Karpas-422 (cell line): ENCODE measurements at regions not wholly inside any gene's neighbourhood (a gene's known extent, or its start where the extent isn't known, plus 50 kb on each side); places are given as distances from the start of the nearest gene placed in this dataset.
A peak's percentile ranks its signal among the peaks of the same experiment; 100 is the strongest.

Experiments
- DNase-seq: peaks from one replicate; pipeline ENCODE4 v3.0.0-alpha.2; 2015
- H2AFZ ChIP-seq: fragments of 200-600 bp; sonication (generic); 2 replicates; pipeline ENCODE4 v1.6.1; 2014; ENCODE audit warnings: antibody characterized with exemption, low read length, mixed read lengths
- H3K27ac ChIP-seq: fragments of 200-600 bp; sonication (generic); 2 replicates; pipeline ENCODE4 v1.5.1; 2014; ENCODE audit warnings: mild to moderate bottlenecking, low read length, moderate library complexity
- H3K27me3 ChIP-seq: fragments of 200-600 bp; sonication (generic); 2 replicates; pipeline ENCODE4 v1.6.1; 2014; ENCODE audit warnings: low read length, mixed read lengths
- H3K36me3 ChIP-seq: fragments of 200-600 bp; sonication (generic); 2 replicates; pipeline ENCODE4 v1.6.1; 2014; ENCODE audit warnings: low read length, mixed read lengths; ENCODE audit not compliant: insufficient read depth
- H3K4me1 ChIP-seq: fragments of 200-600 bp; sonication (generic); 2 replicates; pipeline ENCODE4 v1.6.1; 2014; ENCODE audit warnings: mild to moderate bottlenecking, low read length, mixed read lengths
- H3K4me2 ChIP-seq: fragments of 200-600 bp; sonication (generic); 2 replicates; pipeline ENCODE4 v1.6.1; 2014; ENCODE audit warnings: low read length, low read depth, mild to moderate bottlenecking; ENCODE audit not compliant: poor library complexity, severe bottlenecking
- H3K4me3 ChIP-seq: fragments of 200-600 bp; sonication (generic); 2 replicates; pipeline ENCODE4 v1.5.1; 2014; ENCODE audit warnings: mild to moderate bottlenecking, antibody characterized with exemption, low read length, mixed read lengths
- H3K79me2 ChIP-seq: fragments of 200-600 bp; sonication (generic); 2 replicates; pipeline ENCODE4 v1.6.1; 2014; ENCODE audit warnings: mild to moderate bottlenecking, low read length, mixed read lengths
- H3K9ac ChIP-seq: fragments of 200-600 bp; sonication (generic); 2 replicates; pipeline ENCODE4 v1.6.0; 2014; ENCODE audit warnings: low read length
- H3K9me2 ChIP-seq: fragments of 200-600 bp; sonication (generic), shearing (Covaris generic); replicated peaks from 2 replicates; pipeline ENCODE4 v1.6.0; 2014; ENCODE audit warnings: mild to moderate bottlenecking, low read length, moderate library complexity; ENCODE audit not compliant: insufficient read depth
- H3K9me3 ChIP-seq: fragments of 300-700, 200-600 bp; sonication (generic); 2 replicates; pipeline ENCODE4 v1.6.1; 2014; ENCODE audit warnings: low read length, mixed read lengths
- H4K20me1 ChIP-seq: fragments of 200-600 bp; sonication (generic); 2 replicates; pipeline ENCODE4 v1.6.1; 2014; ENCODE audit warnings: mild to moderate bottlenecking, antibody characterized with exemption, low read length, low read depth; ENCODE audit not compliant: insufficient read depth

DNA sequence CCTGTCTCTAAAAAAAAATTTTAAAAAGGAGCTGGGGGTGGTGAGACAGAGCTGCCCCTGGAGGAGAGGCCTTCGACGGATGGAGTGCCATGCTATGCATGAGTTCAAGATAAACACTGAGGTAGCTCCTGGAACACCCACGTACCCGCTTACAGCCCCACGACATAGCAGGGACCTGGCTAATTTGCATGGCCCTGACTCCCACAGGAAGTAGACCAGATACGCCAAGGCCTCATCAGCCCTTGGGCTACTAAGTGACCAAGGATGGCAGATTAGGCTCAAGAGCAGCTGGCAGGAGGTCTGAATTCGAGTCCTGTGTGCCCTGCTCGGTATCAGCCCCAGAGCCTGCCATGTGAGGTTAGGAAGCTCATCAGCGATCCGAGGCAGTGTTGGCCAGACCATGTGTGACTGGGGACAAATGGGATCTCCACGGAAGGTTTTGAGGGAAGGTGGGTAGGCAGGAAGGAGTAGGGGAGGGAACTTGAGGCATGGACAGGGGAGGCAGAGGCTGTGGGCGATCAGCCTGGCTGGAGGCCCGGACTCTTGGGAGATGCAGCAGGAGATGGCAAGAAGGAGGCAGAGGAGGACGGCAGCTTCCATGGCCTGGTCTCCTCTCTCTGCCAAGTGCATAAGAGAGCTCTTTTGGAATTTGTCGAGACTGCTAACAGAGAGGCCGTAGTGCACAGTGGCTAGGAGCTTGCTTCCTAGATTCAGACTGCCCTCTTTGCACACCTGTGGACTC, 218.3 kb downstream of the GLI2 start:
- Histone ChIP-seq H3K4me3 (no peak overlapping the region), H3K27ac (no peak overlapping the region), H3K9ac (no peak overlapping the region), H3K9me3 (no peaks in the 10 kb centered on the region), H2AFZ (no peak overlapping the region), H3K4me1 (no peaks in the 10 kb centered on the region), H3K27me3 (no peaks in the 10 kb centered on the region), H3K4me2 (no peak overlapping the region), H3K9me2 (no peaks in the 10 kb centered on the region), H3K36me3 (no peaks in the 10 kb centered on the region), H4K20me1 (no peaks in the 10 kb centered on the region), H3K79me2 (no peaks in the 10 kb centered on the region)
- DNase-seq, result no peak

DNA sequence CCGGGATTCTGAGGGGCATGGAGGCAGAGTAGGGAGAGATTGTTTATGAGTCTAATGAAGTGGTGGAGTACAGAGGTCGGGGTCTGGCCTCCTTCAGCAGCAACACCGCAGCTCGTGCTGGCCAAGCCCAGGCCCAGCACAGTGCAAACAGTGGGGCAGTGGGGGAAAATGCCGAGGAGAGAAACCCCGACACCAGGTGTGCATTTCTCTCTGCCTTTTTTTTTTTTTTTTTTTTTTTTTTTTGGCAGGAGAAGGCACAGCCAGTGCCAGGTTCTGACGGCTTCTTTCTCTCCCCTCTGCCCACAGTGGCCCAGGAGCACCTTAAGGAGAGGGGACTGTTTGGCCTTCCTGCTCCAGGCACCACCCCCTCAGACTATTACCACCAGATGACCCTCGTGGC, 219.3 kb downstream of the GLI2 start:
- no peaks in the 10 kb centered on the region for H3K79me2 ChIP-seq
- H3K27ac ChIP-seq, result no peak overlapping the region
- H3K9me3 ChIP-seq, result no peaks in the 10 kb centered on the region
- no peaks in the 10 kb centered on the region for H4K20me1 ChIP-seq
- no peaks in the 10 kb centered on the region for H3K9me2 ChIP-seq
- no peak overlapping the region for H2AFZ ChIP-seq
- H3K36me3 ChIP-seq, result no peaks in the 10 kb centered on the region
- no peak overlapping the region for H3K4me3 ChIP-seq
- no peaks in the 10 kb centered on the region for H3K27me3 ChIP-seq
- H3K4me1 ChIP-seq, result no peaks in the 10 kb centered on the region
- no peak overlapping the region for H3K9ac ChIP-seq
- no peak overlapping the region for H3K4me2 ChIP-seq
- no peak for DNase-seq

DNA sequence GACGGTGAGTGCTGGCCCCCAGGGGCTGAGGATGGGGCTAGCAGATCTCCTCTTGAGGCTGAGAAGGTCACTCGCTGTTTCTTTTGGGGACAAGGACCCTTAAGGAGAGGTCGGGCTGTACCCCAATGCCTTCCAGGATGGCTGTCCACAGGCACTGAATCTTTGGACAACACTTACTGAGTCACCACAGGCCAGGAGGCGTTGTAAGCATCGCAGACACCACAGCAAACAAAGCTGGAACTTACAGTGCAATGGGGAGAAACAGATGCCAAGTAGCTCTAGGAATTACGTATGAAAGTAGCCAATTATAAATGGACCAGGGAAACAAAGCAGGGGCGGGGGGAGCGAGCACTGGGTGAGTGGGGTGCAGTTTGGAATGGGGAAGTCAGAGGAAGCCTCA, 219.8 kb downstream of the GLI2 start:
- Histone ChIP-seq H3K79me2 (no peaks in the 10 kb centered on the region), H3K36me3 (no peaks in the 10 kb centered on the region), H3K9me3 (no peaks in the 10 kb centered on the region), H3K27ac (no peak overlapping the region), H3K9ac (no peak overlapping the region), H4K20me1 (no peaks in the 10 kb centered on the region), H3K4me3 (no peak overlapping the region), H3K27me3 (no peaks in the 10 kb centered on the region), H3K4me2 (no peak overlapping the region), H2AFZ (no peak overlapping the region), H3K4me1 (no peaks in the 10 kb centered on the region), H3K9me2 (no peaks in the 10 kb centered on the region)
- DNase-seq, result no peak

DNA sequence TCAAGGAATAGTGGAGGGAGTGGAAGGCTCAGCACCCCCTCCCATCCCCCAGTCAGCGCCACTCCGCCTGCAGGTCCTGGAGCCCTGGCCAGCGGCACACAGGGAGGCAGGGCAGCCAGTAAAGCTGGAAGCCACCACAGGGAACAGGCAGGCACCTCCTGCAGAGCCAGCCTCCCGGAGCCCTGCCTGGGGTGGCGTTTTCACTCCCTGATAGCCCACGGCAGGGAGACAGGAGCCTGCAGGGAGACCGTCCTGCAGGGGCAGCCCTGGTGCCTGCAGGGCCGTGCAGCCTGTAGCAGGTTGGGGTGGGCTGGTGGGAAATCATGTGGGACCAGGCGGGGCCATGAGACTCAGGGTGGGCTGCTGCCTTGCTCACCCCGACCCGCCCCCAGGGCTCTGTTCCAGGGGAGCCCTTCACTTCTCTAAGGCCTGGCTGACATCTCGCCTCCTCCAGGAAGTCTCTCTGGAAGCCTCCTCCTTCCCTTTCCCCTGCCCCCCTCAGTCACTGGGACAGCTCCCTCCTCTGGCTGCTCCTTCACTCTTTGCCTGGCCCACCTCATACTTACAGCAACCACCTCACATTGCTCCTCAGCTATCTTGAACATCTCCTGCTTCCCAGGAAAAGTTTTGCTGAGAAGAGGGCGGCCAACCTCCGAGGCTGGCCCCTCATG, 221.0 kb downstream of the GLI2 start:
- no peak overlapping the region for H2AFZ ChIP-seq
- no peak overlapping the region for H3K27ac ChIP-seq
- no peak overlapping the region for H3K4me2 ChIP-seq
- no peak for DNase-seq
- H3K79me2 ChIP-seq, result no peaks in the 10 kb centered on the region
- no peaks in the 10 kb centered on the region for H3K9me3 ChIP-seq
- H3K4me3 ChIP-seq, result no peak overlapping the region
- no peak overlapping the region for H3K9ac ChIP-seq
- H3K27me3 ChIP-seq, result no peaks in the 10 kb centered on the region
- H4K20me1 ChIP-seq, result no peaks in the 10 kb centered on the region
- H3K9me2 ChIP-seq, result no peaks in the 10 kb centered on the region
- no peaks in the 10 kb centered on the region for H3K36me3 ChIP-seq
- no peaks in the 10 kb centered on the region for H3K4me1 ChIP-seq

DNA sequence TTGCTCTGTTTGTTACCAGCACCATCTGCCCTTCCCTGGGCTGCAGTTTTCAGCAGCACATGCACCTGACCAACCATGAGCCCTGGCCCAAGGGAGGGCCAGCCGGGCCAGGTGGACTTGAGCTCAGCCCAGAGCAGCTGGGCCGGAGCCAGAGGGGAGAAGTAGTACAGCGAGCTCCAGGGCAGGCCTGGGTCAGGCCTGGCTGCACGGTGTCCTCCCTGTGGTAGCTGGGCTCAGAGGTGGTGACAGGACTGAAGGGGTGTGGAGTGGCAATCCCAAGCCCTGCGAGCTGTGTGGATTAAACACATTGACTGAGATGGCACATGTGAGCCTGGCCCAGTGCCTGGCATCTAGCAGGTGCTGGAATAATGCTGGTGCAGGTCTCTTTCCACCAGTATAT, 222.2 kb downstream of the GLI2 start:
- Histone ChIP-seq H3K9ac (no peak overlapping the region), H3K9me2 (no peaks in the 10 kb centered on the region), H3K27ac (no peak overlapping the region), H3K4me2 (no peak overlapping the region), H4K20me1 (no peaks in the 10 kb centered on the region), H3K4me1 (no peaks in the 10 kb centered on the region), H2AFZ (no peak overlapping the region), H3K4me3 (no peak overlapping the region), H3K79me2 (no peaks in the 10 kb centered on the region), H3K9me3 (no peaks in the 10 kb centered on the region), H3K36me3 (no peaks in the 10 kb centered on the region), H3K27me3 (no peaks in the 10 kb centered on the region)
- no peak for DNase-seq

DNA sequence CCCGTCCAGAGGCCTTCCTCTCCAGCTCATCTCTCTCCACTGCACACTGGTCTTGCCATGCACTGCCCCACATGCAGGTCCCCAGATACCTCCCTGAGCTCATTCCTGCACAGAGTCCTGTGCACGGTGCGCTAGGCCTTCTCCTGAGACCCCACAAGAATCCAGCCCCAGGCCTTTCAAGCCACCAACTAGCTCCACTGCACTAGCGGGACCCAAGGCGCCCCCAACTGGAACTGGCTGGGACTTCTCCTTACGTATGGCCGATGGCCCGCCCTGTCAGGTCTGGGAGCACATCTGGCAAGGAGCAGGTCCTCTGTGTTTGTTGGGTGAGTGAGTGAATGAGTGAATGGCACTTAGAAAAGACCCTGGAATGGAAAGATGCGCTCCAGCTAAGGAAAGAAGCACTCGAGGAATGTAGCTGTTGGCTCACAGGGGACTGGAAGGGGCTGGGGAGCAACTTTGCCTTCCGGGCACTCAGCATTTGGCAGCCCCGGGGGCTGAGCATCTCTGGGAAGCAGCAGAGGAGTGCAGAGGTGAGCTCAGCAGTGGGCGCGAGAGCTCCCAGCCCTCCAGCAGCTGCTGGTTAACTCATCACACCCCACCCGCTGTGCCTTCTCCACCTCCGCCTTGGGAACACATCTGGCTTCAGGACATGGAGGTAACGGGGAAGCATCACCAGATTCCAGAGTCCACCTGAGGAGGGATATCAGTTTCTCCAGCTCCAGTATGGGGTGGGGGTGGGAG, 223.1 kb downstream of the GLI2 start:
- Histone ChIP-seq H3K27ac (no peak overlapping the region), H3K9ac (no peak overlapping the region), H3K9me3 (no peaks in the 10 kb centered on the region), H3K4me2 (no peak overlapping the region), H3K4me1 (no peaks in the 10 kb centered on the region), H3K4me3 (no peak overlapping the region), H3K36me3 (no peaks in the 10 kb centered on the region), H3K79me2 (no peaks in the 10 kb centered on the region), H3K9me2 (no peaks in the 10 kb centered on the region), H2AFZ (no peak overlapping the region), H4K20me1 (no peaks in the 10 kb centered on the region), H3K27me3 (no peaks in the 10 kb centered on the region)
- peak; percentile 57 for DNase-seq

DNA sequence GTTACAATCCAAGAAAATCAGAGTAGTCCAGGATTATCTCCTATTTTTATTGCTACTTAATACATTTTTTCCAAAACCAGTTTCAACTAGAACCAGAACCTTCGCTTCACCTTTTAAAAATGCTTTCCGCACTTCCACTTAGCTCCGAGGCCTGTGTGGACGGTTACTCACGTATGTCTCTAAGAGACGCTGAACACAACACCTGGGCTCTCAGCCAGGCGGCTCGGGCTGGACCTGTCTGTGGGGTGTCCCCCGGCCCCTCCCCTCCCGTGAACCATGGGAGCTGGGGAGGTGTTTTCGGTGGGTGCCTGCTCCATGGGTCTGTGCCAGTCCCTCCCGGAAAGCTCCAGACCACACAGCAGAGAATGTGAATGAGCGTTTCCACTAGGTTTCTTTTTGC, 223.8 kb downstream of the GLI2 start:
- H3K4me3 ChIP-seq, result no peak overlapping the region
- no peaks in the 10 kb centered on the region for H3K9me3 ChIP-seq
- no peak overlapping the region for H3K27ac ChIP-seq
- no peaks in the 10 kb centered on the region for H3K79me2 ChIP-seq
- no peaks in the 10 kb centered on the region for H3K9me2 ChIP-seq
- H4K20me1 ChIP-seq, result no peaks in the 10 kb centered on the region
- H3K27me3 ChIP-seq, result no peaks in the 10 kb centered on the region
- H2AFZ ChIP-seq, result no peak overlapping the region
- no peaks in the 10 kb centered on the region for H3K4me1 ChIP-seq
- H3K9ac ChIP-seq, result no peak overlapping the region
- no peaks in the 10 kb centered on the region for H3K36me3 ChIP-seq
- DNase-seq, result no peak
- no peak overlapping the region for H3K4me2 ChIP-seq

DNA sequence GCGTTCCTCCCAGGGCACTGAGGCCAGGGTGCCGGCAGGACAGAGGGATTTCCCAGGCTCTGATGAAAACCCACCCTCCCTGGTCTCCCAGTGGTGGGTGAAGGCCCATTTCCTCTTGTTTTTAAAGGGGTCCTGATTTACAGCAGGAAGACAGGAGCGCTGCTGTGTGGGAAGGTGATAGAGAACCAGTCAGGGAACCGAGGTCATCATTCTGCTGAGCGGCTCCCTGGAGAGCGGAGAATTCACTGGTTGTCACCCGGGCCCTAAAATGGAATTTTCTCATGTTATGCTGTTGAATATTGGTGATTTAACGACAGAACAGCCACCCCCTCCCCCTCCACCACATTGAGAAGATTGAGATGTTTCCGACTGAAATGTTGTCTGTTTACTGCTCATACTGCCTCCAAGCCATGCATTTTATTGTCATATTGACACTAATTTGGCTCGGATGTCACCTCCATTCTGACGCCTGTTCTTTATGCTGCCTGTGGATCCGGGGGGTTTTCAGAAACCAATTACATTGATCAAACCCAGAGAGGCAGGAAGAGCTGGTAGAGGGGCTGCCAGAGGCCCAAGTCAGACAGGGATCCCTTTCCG, 225.2 kb downstream of the GLI2 start:
- no peak overlapping the region for H3K9ac ChIP-seq
- no peaks in the 10 kb centered on the region for H3K9me2 ChIP-seq

More for the DNA sequence above, 225.2 kb downstream of the GLI2 start:
- no peak overlapping the region for H3K27ac ChIP-seq
- no peaks in the 10 kb centered on the region for H3K9me3 ChIP-seq
- no peak overlapping the region for H3K4me2 ChIP-seq
- H3K36me3 ChIP-seq, result no peaks in the 10 kb centered on the region
- no peak overlapping the region for H2AFZ ChIP-seq
- H3K79me2 ChIP-seq, result no peaks in the 10 kb centered on the region
- H3K4me3 ChIP-seq, result no peak overlapping the region
- H3K4me1 ChIP-seq, result no peaks in the 10 kb centered on the region
- H3K27me3 ChIP-seq, result no peaks in the 10 kb centered on the region
- no peak for DNase-seq
- H4K20me1 ChIP-seq, result no peaks in the 10 kb centered on the region
